H9 (cell line): ENCODE measurements at regions not wholly inside any gene's neighbourhood (a gene's known extent, or its start where the extent isn't known, plus 50 kb on each side); places are given as distances from the start of the nearest gene placed in this dataset.

Source experiments
- DNase-seq: peaks from one replicate; pipeline ENCODE4 v3.0.0-alpha.2; 2017
- H2AFZ ChIP-seq: one replicate; pipeline ENCODE4 v1.6.1; 2013; ENCODE audit warnings: mild to moderate bottlenecking, low read length, control low read depth, moderate library complexity
- H2AK5ac ChIP-seq: 2 replicates; pipeline ENCODE4 v1.6.1; 2013; ENCODE audit warnings: low read length, control low read depth, mixed read lengths; ENCODE audit not compliant: insufficient read length
- H2BK120ac ChIP-seq: one replicate; pipeline ENCODE4 v1.6.1; 2013; ENCODE audit warnings: low read depth, mild to moderate bottlenecking, low read length, control low read depth, inconsistent platforms; ENCODE audit not compliant: poor library complexity, severe bottlenecking
- H2BK12ac ChIP-seq: 2 replicates; pipeline ENCODE4 v1.6.1; 2013; ENCODE audit warnings: low read length, control low read depth, mixed read lengths, low read depth; ENCODE audit not compliant: insufficient read length
- H2BK15ac ChIP-seq: 2 replicates; pipeline ENCODE4 v1.6.1; 2013; ENCODE audit warnings: low read depth, low read length, control low read depth
- H2BK20ac ChIP-seq: one replicate; pipeline ENCODE4 v1.6.1; 2013; ENCODE audit warnings: low read depth, mild to moderate bottlenecking, low read length, control low read depth, inconsistent platforms; ENCODE audit not compliant: poor library complexity, severe bottlenecking
- H2BK5ac ChIP-seq: 2 replicates; pipeline ENCODE4 v1.6.1; 2013; ENCODE audit warnings: low read length, control low read depth, mixed read lengths; ENCODE audit not compliant: insufficient read length
- H3K14ac ChIP-seq: 2 replicates; pipeline ENCODE4 v1.6.1; 2013; ENCODE audit warnings: low read length, control low read depth; ENCODE audit not compliant: insufficient read depth
- H3K18ac ChIP-seq: 2 replicates; pipeline ENCODE4 v1.6.1; 2013; ENCODE audit warnings: low read depth, mild to moderate bottlenecking, mixed read lengths, low read length, control low read depth; ENCODE audit not compliant: insufficient read length
- H3K23ac ChIP-seq: 2 replicates; pipeline ENCODE4 v1.6.1; 2013; ENCODE audit warnings: low read length, control low read depth, mixed read lengths, low read depth; ENCODE audit not compliant: insufficient read length
- H3K23me2 ChIP-seq: 2 replicates; pipeline ENCODE4 v1.6.1; 2013; ENCODE audit warnings: low read depth, mild to moderate bottlenecking, mixed read lengths, low read length, control low read depth; ENCODE audit not compliant: insufficient read length, poor library complexity, severe bottlenecking
- H3K27ac ChIP-seq: 2 replicates; pipeline ENCODE4 v1.5.1; 2013; ENCODE audit warnings: low read length, control low read depth, mixed read lengths, low read depth; ENCODE audit not compliant: insufficient read length
- H3K27me3 ChIP-seq: 2 replicates; pipeline ENCODE4 v1.6.1; 2013; ENCODE audit warnings: low read length, control low read depth, inconsistent platforms; ENCODE audit not compliant: insufficient read depth
- H3K4ac ChIP-seq: 2 replicates; pipeline ENCODE4 v1.6.1; 2013; ENCODE audit warnings: low read depth, mild to moderate bottlenecking, control low read depth, inconsistent platforms, low read length, moderate library complexity
- H3K4me1 ChIP-seq: 2 replicates; pipeline ENCODE4 v1.6.1; 2013; ENCODE audit warnings: low read length, control low read depth, inconsistent platforms; ENCODE audit not compliant: insufficient read depth
- H3K4me2 ChIP-seq: 2 replicates; pipeline ENCODE4 v1.6.1; 2013; ENCODE audit warnings: low read length, control low read depth, mixed read lengths; ENCODE audit not compliant: insufficient read length, insufficient read depth
- H3K56ac ChIP-seq: 2 replicates; pipeline ENCODE4 v1.6.1; 2013; ENCODE audit warnings: low read depth, mild to moderate bottlenecking, mixed read lengths, low read length, control low read depth; ENCODE audit not compliant: insufficient read length
- H3K79me1 ChIP-seq: 2 replicates; pipeline ENCODE4 v1.6.1; 2013; ENCODE audit warnings: low read depth, mild to moderate bottlenecking, moderate library complexity, low read length, control low read depth, inconsistent platforms; ENCODE audit not compliant: insufficient read depth, poor library complexity, severe bottlenecking
- H3K79me2 ChIP-seq: 2 replicates; pipeline ENCODE4 v1.6.1; 2013; ENCODE audit warnings: low read length, control low read depth, inconsistent platforms; ENCODE audit not compliant: insufficient read depth
- H3K9ac ChIP-seq: 2 replicates; pipeline ENCODE4 v1.6.1; 2013; ENCODE audit warnings: low read length, control low read depth, mixed read lengths; ENCODE audit not compliant: insufficient read length; ENCODE audit errors: extremely low read depth
- H3K9me3 ChIP-seq: one replicate; pipeline ENCODE4 v1.6.1; 2013; ENCODE audit warnings: low read depth, low read length, inconsistent platforms; ENCODE audit not compliant: control insufficient read depth
- H3T11ph ChIP-seq: one replicate; pipeline ENCODE4 v1.6.1; 2013; ENCODE audit warnings: mild to moderate bottlenecking, low read length, control low read depth, inconsistent platforms
- H4K20me1 ChIP-seq: one replicate; pipeline ENCODE4 v1.6.1; 2013; ENCODE audit not compliant: control insufficient read depth, insufficient read length, insufficient read depth
- H4K5ac ChIP-seq: 2 replicates; pipeline ENCODE4 v1.6.1; 2013; ENCODE audit warnings: low read depth, mild to moderate bottlenecking, mixed read lengths, low read length, control low read depth; ENCODE audit not compliant: insufficient read length
- H4K8ac ChIP-seq: replicated peaks from 2 replicates; pipeline ENCODE4 v1.6.1; 2013; ENCODE audit warnings: low read length, control low read depth, mixed read lengths, low read depth; ENCODE audit not compliant: insufficient read length
- H4K91ac ChIP-seq: 2 replicates; pipeline ENCODE4 v1.6.1; 2013; ENCODE audit warnings: low read depth, mild to moderate bottlenecking, moderate library complexity, mixed read lengths, low read length, control low read depth; ENCODE audit not compliant: insufficient read length
- H3K27ac Mint-ChIP-seq, 3 experiments: 2 replicates in 2 of 3; 3 replicates in 1 of 3; pipeline ENCODE4 v1.8.0; 2020 to 2021; ENCODE audit warnings: mixed read lengths in 3 of 3, mild to moderate bottlenecking in 1 of 3, moderate library complexity in 1 of 3
- H3K27me3 Mint-ChIP-seq: 2 replicates; pipeline ENCODE4 v1.8.0; 2021; ENCODE audit warnings: low read depth, mild to moderate bottlenecking, moderate library complexity, mixed read lengths
- H3K36me3 Mint-ChIP-seq, 3 experiments: 2 replicates in 2 of 3; 3 replicates in 1 of 3; pipeline ENCODE4 v1.8.0; 2020 to 2021; ENCODE audit warnings: low read depth in 3 of 3, mixed read lengths in 3 of 3; ENCODE audit not compliant: insufficient read depth in 1 of 3
- H3K4me1 Mint-ChIP-seq, 2 experiments: 2 replicates each; pipeline ENCODE4 v1.8.0; 2020; ENCODE audit warnings: mixed read lengths in 2 of 2
- H3K4me3 Mint-ChIP-seq, 2 experiments: 2 replicates in 1 of 2; 3 replicates in 1 of 2; pipeline ENCODE4 v1.8.0; 2020 to 2021; ENCODE audit warnings: mild to moderate bottlenecking in 2 of 2, mixed read lengths in 2 of 2, moderate library complexity in 1 of 2
- H3K9me3 Mint-ChIP-seq, 2 experiments: 2 replicates in 1 of 2; 3 replicates in 1 of 2; pipeline ENCODE4 v1.8.0; 2020; ENCODE audit warnings: mild to moderate bottlenecking in 2 of 2, mixed read lengths in 2 of 2, moderate library complexity in 1 of 2
- CTCF ChIP-seq: fragments of 200-600 bp; sonication (generic); conservative IDR thresholded peaks from 3 replicates; pipeline ENCODE4 v1.8.0; 2021; ENCODE audit warnings: antibody characterized with exemption, mild to moderate bottlenecking

DNA sequence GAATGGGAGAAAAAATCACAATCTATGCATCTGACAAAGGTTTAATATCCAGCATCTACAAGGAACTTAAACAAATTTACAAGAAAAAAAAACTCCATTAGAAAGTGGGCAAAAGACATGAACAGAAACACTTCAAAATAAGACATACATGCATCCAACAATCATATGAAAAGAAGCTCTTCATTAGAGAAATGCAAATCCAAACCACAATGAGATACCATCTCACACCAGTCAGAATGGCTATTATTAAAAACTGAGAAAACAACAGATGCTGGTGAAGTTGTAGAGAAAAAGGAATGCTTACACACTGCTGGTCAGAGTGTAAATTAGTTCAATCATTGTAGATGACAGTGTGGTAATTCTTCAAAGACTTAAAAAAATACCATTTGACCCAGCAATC lies 306.0 kb upstream of the TBX22 start:
- H2BK12ac ChIP-seq = no peak overlapping the region
- H3K36me3 Mint-ChIP-seq = peaks cover 0 to 7% (median 6%) of the 10 kb centered on the region in 3 experiments; a peak in 3 of 7 replicates
- no peaks in the 10 kb centered on the region for H3K23me2 ChIP-seq
- H3K4me1 ChIP-seq = no peaks in the 10 kb centered on the region
- peaks cover 2% of the 10 kb centered on the region in 2 experiments; a peak in 1 of 4 replicates for H3K4me1 Mint-ChIP-seq
- H3K27me3 Mint-ChIP-seq = no peaks in the 10 kb centered on the region
- no peak overlapping the region for H2AFZ ChIP-seq
- H3K56ac ChIP-seq = no peak overlapping the region
- peaks cover 52 to 55% of the 10 kb centered on the region in 2 experiments for H3K9me3 Mint-ChIP-seq
- no peak overlapping the region for H3K27ac Mint-ChIP-seq
- H3K27ac ChIP-seq = no peak overlapping the region
- H4K91ac ChIP-seq = no peak overlapping the region
- H3K4ac ChIP-seq = no peak overlapping the region
- H2BK120ac ChIP-seq = no peak overlapping the region
- no peaks in the 10 kb centered on the region for H3K9me3 ChIP-seq
- H3K79me1 ChIP-seq = no peaks in the 10 kb centered on the region
- no peak overlapping the region for H3K9ac ChIP-seq
- H3K18ac ChIP-seq = no peak overlapping the region
- no peak overlapping the region for H4K5ac ChIP-seq
- H4K20me1 ChIP-seq = no peaks in the 10 kb centered on the region
- DNase-seq = no peak
- no peak overlapping the region for H2BK5ac ChIP-seq
- H3K4me2 ChIP-seq = no peak overlapping the region
- H4K8ac ChIP-seq = no peak overlapping the region
- H3K27me3 ChIP-seq = no peaks in the 10 kb centered on the region
- H3K14ac ChIP-seq = no peak overlapping the region
- no peak overlapping the region for H2BK15ac ChIP-seq
- TF ChIP-seq CTCF = no peak
- no peaks in the 10 kb centered on the region for H3K79me2 ChIP-seq
- H3T11ph ChIP-seq = no peak overlapping the region
- no peak overlapping the region for H3K23ac ChIP-seq
- no peak overlapping the region for H2AK5ac ChIP-seq
- H2BK20ac ChIP-seq = no peak overlapping the region
- no peak overlapping the region for H3K4me3 Mint-ChIP-seq
